Ureter (tissue), 1 donor: ENCODE measurements at regions not wholly inside any gene's neighbourhood (a gene's known extent, or its start where the extent isn't known, plus 50 kb on each side); places are given as distances from the start of the nearest gene placed in this dataset.
"Not testable (repeated sequence)": the region's sequence is repeated elsewhere in the genome, so short reads cannot be mapped to it uniquely, and the experiment has no call there.

Experiments used
- DNase-seq: peaks from one replicate; pipeline ENCODE4 v3.0.0-alpha.2; 2020; ENCODE audit warnings: low spot score
- donor health status: DM: yes; HTN: yes; CAD: no.

GRCh38 chr17:31798205-31798724 is 60.8 kb downstream of the COPRS start:
- DNase-seq: no peak

- DNase-seq: not testable (repeated sequence)
Observed at GRCh38 chr17:31795941-31796340, 63.1 kb downstream of the COPRS start.

- DNase-seq: no peak
Observed at GRCh38 chr17:31794111-31794510, 64.9 kb downstream of the COPRS start.

- DNase-seq: not testable (repeated sequence)
Observed at GRCh38 chr17:31793634-31794033, 65.4 kb downstream of the COPRS start.

- no peak for DNase-seq
Observed at GRCh38 chr17:31792007-31792585, 66.9 kb downstream of the COPRS start.

GRCh38 chr17:31789707-31790505 is 69.1 kb downstream of the COPRS start:
- DNase-seq: no peak

- no peak for DNase-seq
Observed at GRCh38 chr17:31788956-31789355, 70.1 kb downstream of the COPRS start.

GRCh38 chr17:31788571-31788946 is 70.5 kb downstream of the COPRS start:
- no peak for DNase-seq

- DNase-seq: peak; percentile 82
Observed at GRCh38 chr17:31787857-31788570, 71.0 kb downstream of the COPRS start.

- DNase-seq: no peak
Observed at GRCh38 chr17:31786796-31787481, 72.1 kb downstream of the COPRS start.

GRCh38 chr17:31780483-31780882 is 78.6 kb downstream of the COPRS start:
- no peak for DNase-seq

GRCh38 chr17:31778523-31778922 is 80.5 kb downstream of the COPRS start:
- DNase-seq: no peak

- DNase-seq: not testable (repeated sequence)
Observed at GRCh38 chr17:31771328-31771727, 87.7 kb downstream of the COPRS start.

- not testable (repeated sequence) for DNase-seq
Observed at GRCh38 chr17:31770501-31770900, 88.5 kb downstream of the COPRS start.

GRCh38 chr17:31761836-31762510 is 97.1 kb downstream of the COPRS start:
- DNase-seq: not testable (repeated sequence)

- no peak for DNase-seq
Observed at GRCh38 chr17:31758646-31759045, 100.4 kb downstream of the COPRS start.

GRCh38 chr17:31757097-31757496 is 101.9 kb downstream of the COPRS start:
- no peak for DNase-seq

GRCh38 chr17:31754239-31754945 is 104.7 kb downstream of the COPRS start:
- DNase-seq: no peak

- no peak for DNase-seq
Observed at GRCh38 chr17:31753011-31753410, 106.0 kb downstream of the COPRS start.

- DNase-seq: no peak
Observed at GRCh38 chr17:31752584-31752983, 106.5 kb downstream of the COPRS start.

GRCh38 chr17:31750578-31750977 is 108.5 kb downstream of the COPRS start:
- DNase-seq: no peak
